CD14-positive monocyte (primary cell): ENCODE measurements at regions not wholly inside any gene's neighbourhood (a gene's known extent, or its start where the extent isn't known, plus 50 kb on each side); places are given as distances from the start of the nearest gene placed in this dataset.

Experiments
- DNase-seq, 3 donors: peaks; one replicate each; pipeline ENCODE4 v3.0.0-alpha.2; 2011 to 2022
- H2AFZ ChIP-seq: 2 replicates; pipeline ENCODE4 v1.6.0; 2012; ENCODE audit warnings: mild to moderate bottlenecking, low read depth, low read length, inconsistent platforms; ENCODE audit not compliant: insufficient read depth, poor library complexity, severe bottlenecking
- H3K27ac ChIP-seq, 2 donors: 1 replicate in 1 of 2; 2 replicates in 1 of 2; pipeline ENCODE4 v1.5.1; 2012 to 2013; ENCODE audit warnings: low read length in 2 of 2, control low read depth in 1 of 2, inconsistent platforms in 1 of 2, low read depth in 1 of 2, mild to moderate bottlenecking in 1 of 2
- H3K27me3 ChIP-seq, 2 donors: one replicate each; pipeline versions ENCODE4 v1.6.0 to v1.6.1; 2011 to 2013; ENCODE audit warnings: low read length in 2 of 2; ENCODE audit not compliant: control insufficient read depth in 2 of 2, insufficient read depth in 2 of 2
- H3K36me3 ChIP-seq, 2 donors: replicated peaks in 1 of 2; 1 replicate in 1 of 2; 2 replicates in 1 of 2; pipeline versions ENCODE4 v1.5.1 to v1.6.1; 2012 to 2013; ENCODE audit warnings: low read length in 2 of 2, control low read depth in 1 of 2, inconsistent platforms in 1 of 2, mild to moderate bottlenecking in 1 of 2; ENCODE audit not compliant: insufficient read depth in 2 of 2, control insufficient read depth in 1 of 2
- H3K4me1 ChIP-seq, 2 donors: 1 replicate in 1 of 2; 2 replicates in 1 of 2; pipeline versions ENCODE4 v1.5.1 to v1.6.1; 2012 to 2013; ENCODE audit warnings: low read length in 2 of 2, control low read depth in 1 of 2, inconsistent platforms in 1 of 2, mild to moderate bottlenecking in 1 of 2, moderate library complexity in 1 of 2; ENCODE audit not compliant: insufficient read depth in 2 of 2, control insufficient read depth in 1 of 2
- H3K4me2 ChIP-seq: replicated peaks from 2 replicates; pipeline ENCODE3; 2012; ENCODE audit warnings: low read length, moderate library complexity, mild to moderate bottlenecking; ENCODE audit not compliant: poor library complexity, severe bottlenecking; ENCODE audit errors: extremely low read depth
- H3K4me3 ChIP-seq, 3 experiments: fragments of 200-600 bp in 1 of 3; sonication (generic) in 1 of 3; replicated peaks in 1 of 3; 1 replicate in 2 of 3; 2 replicates in 1 of 3; pipeline ENCODE4 v1.5.1; 2011 to 2013; ENCODE audit warnings: low read length in 3 of 3, mild to moderate bottlenecking in 3 of 3, control low read depth in 2 of 3, low read depth in 2 of 3, inconsistent platforms in 1 of 3, moderate library complexity in 1 of 3
- H3K79me2 ChIP-seq: 2 replicates; pipeline ENCODE4 v1.6.0; 2012; ENCODE audit warnings: mild to moderate bottlenecking, control low read depth, inconsistent platforms, low read length, moderate library complexity; ENCODE audit not compliant: insufficient read depth
- H3K9ac ChIP-seq: 2 replicates; pipeline ENCODE4 v1.6.0; 2017; ENCODE audit warnings: low read length, mild to moderate bottlenecking; ENCODE audit not compliant: insufficient read depth, poor library complexity, severe bottlenecking
- H3K9me3 ChIP-seq, 2 donors: replicated peaks in 1 of 2; 1 replicate in 1 of 2; 2 replicates in 1 of 2; pipeline versions ENCODE4 v1.5.1 to v1.6.1; 2012 to 2013; ENCODE audit warnings: low read length in 2 of 2, control low read depth in 1 of 2; ENCODE audit not compliant: control insufficient read depth in 1 of 2, insufficient read depth in 1 of 2
- H4K20me1 ChIP-seq: 2 replicates; pipeline ENCODE4 v1.6.0; 2012; ENCODE audit warnings: mild to moderate bottlenecking, low read length, control low read depth, moderate library complexity; ENCODE audit not compliant: insufficient read depth
- H3K27ac Mint-ChIP-seq, 7 donors: one replicate each; pipeline ENCODE4 v1.8.0; 2020; ENCODE audit warnings: mild to moderate bottlenecking in 7 of 7, mixed read lengths in 7 of 7, moderate library complexity in 6 of 7, inconsistent platforms in 2 of 7
- H3K27me3 Mint-ChIP-seq, 3 donors: one replicate each; pipeline ENCODE4 v1.8.0; 2021 to 2022; ENCODE audit warnings: low read depth in 3 of 3, mild to moderate bottlenecking in 3 of 3, mixed read lengths in 3 of 3, moderate library complexity in 3 of 3, inconsistent platforms in 1 of 3
- H3K36me3 Mint-ChIP-seq, 2 donors: one replicate each; pipeline ENCODE4 v1.8.0; 2020; ENCODE audit warnings: mixed read lengths in 2 of 2, inconsistent platforms in 1 of 2, mild to moderate bottlenecking in 1 of 2
- H3K4me1 Mint-ChIP-seq: one replicate; pipeline ENCODE4 v1.8.0; 2020; ENCODE audit warnings: mild to moderate bottlenecking, mixed read lengths
- H3K4me3 Mint-ChIP-seq, 2 donors: one replicate each; pipeline ENCODE4 v1.8.0; 2020; ENCODE audit warnings: mild to moderate bottlenecking in 2 of 2, mixed read lengths in 2 of 2, moderate library complexity in 1 of 2
- H3K9me3 Mint-ChIP-seq, 7 donors: one replicate each; pipeline ENCODE4 v1.8.0; 2020 to 2022; ENCODE audit warnings: mixed read lengths in 7 of 7, mild to moderate bottlenecking in 6 of 7, moderate library complexity in 6 of 7, inconsistent platforms in 2 of 7
- CTCF ChIP-seq: fragments of 200-600 bp; IDR thresholded peaks from one replicate; pipeline ENCODE4 v1.8.0; 2022; ENCODE audit warnings: antibody characterized with exemption, mild to moderate bottlenecking
- WGBS: methylation state at CpG from one replicate; pipeline ENCODE4 v1.1.5; 2013; ENCODE audit warnings: missing lambda C conversion rate; ENCODE audit not compliant: insufficient coverage; 5-methylcytosine and 5-hydroxymethylcytosine counted together
- intact Hi-C, 2 donors: fragments of 100-400 bp; cut with micrococcal nuclease; formaldehyde crosslinking; loops; one replicate each; pipeline versions ENCODE4 v1.15.0 to v1.15.1; 2023

GRCh38 chr2:2706306-2706705 lies 375.2 kb upstream of the MYT1L start:
- no peaks in the 10 kb centered on the region for H3K9me3 ChIP-seq

GRCh38 chr2:2705871-2706270 lies 374.8 kb upstream of the MYT1L start:
- H3K9ac ChIP-seq: no peak overlapping the region
- peaks cover 0 to 3% (median 0%) of the 10 kb centered on the region in 7 donors for H3K9me3 Mint-ChIP-seq
- no peaks in the 10 kb centered on the region for H4K20me1 ChIP-seq
- H3K9me3 ChIP-seq: no peaks in the 10 kb centered on the region
- H3K4me1 ChIP-seq: peaks cover 40 to 55% of the 10 kb centered on the region in 2 donors
- H3K36me3 Mint-ChIP-seq: no peaks in the 10 kb centered on the region
- H3K27me3 Mint-ChIP-seq: peaks cover 26 to 45% (median 28%) of the 10 kb centered on the region in 3 donors
- DNase-seq: no peak
- peak overlapping the region in 1 of 7 donors; percentile 75 for H3K27ac Mint-ChIP-seq
- peaks cover 49% of the 10 kb centered on the region for H3K4me1 Mint-ChIP-seq
- H3K4me2 ChIP-seq: no peak overlapping the region
- no peak overlapping the region for H3K27ac ChIP-seq
- H3K4me3 Mint-ChIP-seq: peak overlapping the region in 1 of 2 donors; percentile 49
- H2AFZ ChIP-seq: no peak overlapping the region
- 28% methylated on average over 10 of the region's 10 CpGs for WGBS
- peaks cover 0 to 9% of the 10 kb centered on the region in 2 donors for H3K27me3 ChIP-seq
- no peaks in the 10 kb centered on the region for H3K36me3 ChIP-seq
- no peak overlapping the region for H3K4me3 ChIP-seq
- no peak for TF ChIP-seq CTCF
- H3K79me2 ChIP-seq: no peaks in the 10 kb centered on the region
- intact Hi-C loops: no loop called here

More at GRCh38 chr2:2706306-2706705, 375.2 kb upstream of the MYT1L start:
- Mint-ChIP-seq H3K27me3 (peaks cover 26 to 48% (median 32%) of the 10 kb centered on the region in 3 donors), H3K4me1 (peaks cover 49% of the 10 kb centered on the region), H3K27ac (peak overlapping the region in 1 of 7 donors; percentile 68), H3K36me3 (no peaks in the 10 kb centered on the region), H3K4me3 (peak overlapping the region; percentile 31 to 49), H3K9me3 (peaks cover 0 to 3% (median 0%) of the 10 kb centered on the region in 7 donors)
- no peaks in the 10 kb centered on the region for H3K36me3 ChIP-seq
- no peak for TF ChIP-seq CTCF
- H3K27ac ChIP-seq: no peak overlapping the region
- H3K4me2 ChIP-seq: no peak overlapping the region
- DNase-seq: no peak
- WGBS: 39% methylated on average over 8 of the region's 10 CpGs
- peaks cover 0 to 14% of the 10 kb centered on the region in 2 donors for H3K27me3 ChIP-seq
- peaks cover 40 to 55% of the 10 kb centered on the region in 2 donors for H3K4me1 ChIP-seq
- H3K79me2 ChIP-seq: no peaks in the 10 kb centered on the region
- intact Hi-C loops: no loop called here
- H3K4me3 ChIP-seq: no peak overlapping the region
- H3K9ac ChIP-seq: no peak overlapping the region
- no peaks in the 10 kb centered on the region for H4K20me1 ChIP-seq
- no peak overlapping the region for H2AFZ ChIP-seq
